GM19455 (cell line): ENCODE measurements at regions not wholly inside any gene's neighbourhood (a gene's known extent, or its start where the extent isn't known, plus 50 kb on each side); places are given as distances from the start of the nearest gene placed in this dataset.
"Not testable (repeated sequence)": the region's sequence is repeated elsewhere in the genome, so short reads cannot be mapped to it uniquely, and the experiment has no call there.

Source experiments
- ATAC-seq: cut with Tn5 transposase; IDR thresholded peaks from one replicate; pipeline ENCODE4 v1.9.1; 2021; ENCODE audit not compliant: unreplicated experiment

GRCh38 chr6:44734886-44735629 lies 347.6 kb downstream of the CDC5L start:
- ATAC-seq: no peak

- no peak for ATAC-seq
Observed at GRCh38 chr6:44735630-44735963, 348.1 kb downstream of the CDC5L start.

GRCh38 chr6:44737341-44737740 lies 349.8 kb downstream of the CDC5L start:
- no peak for ATAC-seq

GRCh38 chr6:44737829-44738528 lies 350.5 kb downstream of the CDC5L start:
- ATAC-seq: no peak

GRCh38 chr6:44738601-44739146 lies 351.2 kb downstream of the CDC5L start:
- no peak for ATAC-seq

GRCh38 chr6:44739181-44739580 lies 351.7 kb downstream of the CDC5L start:
- no peak for ATAC-seq

- no peak for ATAC-seq
Observed at GRCh38 chr6:44740566-44741120, 353.1 kb downstream of the CDC5L start.

GRCh38 chr6:44742201-44742600 lies 354.7 kb downstream of the CDC5L start:
- no peak for ATAC-seq

GRCh38 chr6:44742828-44743372 lies 355.4 kb downstream of the CDC5L start:
- ATAC-seq: no peak

GRCh38 chr6:44760116-44760515 lies 372.6 kb downstream of the CDC5L start:
- ATAC-seq: not testable (repeated sequence)

GRCh38 chr6:44761046-44761445 lies 373.5 kb downstream of the CDC5L start:
- no peak for ATAC-seq

GRCh38 chr6:44762496-44762895 lies 375.0 kb downstream of the CDC5L start:
- no peak for ATAC-seq

- no peak for ATAC-seq
Observed at GRCh38 chr6:44771647-44772415, 384.3 kb downstream of the CDC5L start.

GRCh38 chr6:44772838-44773237 lies 385.3 kb downstream of the CDC5L start:
- no peak for ATAC-seq

GRCh38 chr6:44775121-44775520 lies 387.6 kb downstream of the CDC5L start:
- no peak for ATAC-seq

- ATAC-seq: no peak
Observed at GRCh38 chr6:44776344-44776743, 388.8 kb downstream of the CDC5L start.

- ATAC-seq: no peak
Observed at GRCh38 chr6:44778513-44778912, 391.0 kb downstream of the CDC5L start.
